ENCODE measurements at regions not wholly inside any gene's neighbourhood (a gene's known extent, or its start where the extent isn't known, plus 50 kb on each side); places are given as distances from the start of the nearest gene placed in this dataset.

- TF ChIP-seq CTCF (IDR thresholded peaks at IDR 0.05) (no peak), POLR2A (IDR thresholded peaks at IDR 0.05) (peak; percentile 47), EP300 (IDR thresholded peaks at IDR 0.05; ENCODE audit: low read depth) (peak; percentile 26), POLR2AphosphoS5 (IDR thresholded peaks at IDR 0.05) (peak in 2 of 3 donors; percentile 25 to 41)
Observed at GRCh38 chr10:30529373-30529998, 95.5 kb downstream of the MAP3K8 start.
